ENCODE measurements at regions not wholly inside any gene's neighbourhood (a gene's known extent, or its start where the extent isn't known, plus 50 kb on each side); places are given as distances from the start of the nearest gene placed in this dataset.

DNA sequence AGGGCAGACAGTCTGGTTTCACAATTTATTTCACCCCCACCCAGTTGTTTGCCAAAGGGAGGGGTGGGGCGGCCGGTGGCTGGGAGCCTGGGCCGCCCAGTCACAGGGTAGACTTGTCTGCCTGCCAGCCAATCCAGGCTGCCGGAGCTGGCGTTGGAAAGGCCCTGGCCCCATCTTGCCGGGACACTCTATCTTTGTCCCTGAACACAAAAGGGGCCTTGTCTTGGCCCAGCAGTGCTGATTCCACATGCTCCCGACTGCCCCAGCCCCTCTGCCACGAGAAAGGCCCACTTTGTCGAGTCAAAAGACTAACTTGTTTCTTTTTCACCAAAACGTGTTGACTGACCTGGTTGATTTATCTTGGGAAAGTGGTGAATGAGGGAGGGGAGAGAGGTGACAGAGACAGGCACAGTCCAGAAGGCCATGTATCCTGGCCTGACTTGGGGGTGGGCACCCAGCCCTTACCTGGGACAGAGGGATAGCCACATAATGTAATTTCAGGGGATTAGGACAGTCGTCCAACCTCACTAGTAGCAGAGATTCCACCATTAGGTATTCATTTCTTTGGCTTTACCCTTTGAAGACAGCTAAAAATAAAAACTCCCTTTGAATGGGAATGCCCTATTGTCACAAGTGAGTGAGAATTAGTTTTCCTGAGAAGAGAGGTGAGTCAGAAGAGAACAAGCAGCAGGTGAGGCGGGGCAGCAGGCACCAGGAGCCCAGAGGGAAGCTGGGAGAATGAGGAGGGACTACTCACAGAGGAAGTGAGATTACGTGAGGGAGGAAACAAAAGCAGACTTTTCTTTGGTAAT, 67.0 kb upstream of the SIRPA start:
- TF ChIP-seq CTCF (IDR thresholded peaks at IDR 0.05; ENCODE audit: low read depth, low read length) (no peak), EZH2phosphoT487 (IDR thresholded peaks at IDR 0.05; ENCODE audit: low read depth) (no peak)
